ENCODE measurements at regions not wholly inside any gene's neighbourhood (a gene's known extent, or its start where the extent isn't known, plus 50 kb on each side); places are given as distances from the start of the nearest gene placed in this dataset.

DNA sequence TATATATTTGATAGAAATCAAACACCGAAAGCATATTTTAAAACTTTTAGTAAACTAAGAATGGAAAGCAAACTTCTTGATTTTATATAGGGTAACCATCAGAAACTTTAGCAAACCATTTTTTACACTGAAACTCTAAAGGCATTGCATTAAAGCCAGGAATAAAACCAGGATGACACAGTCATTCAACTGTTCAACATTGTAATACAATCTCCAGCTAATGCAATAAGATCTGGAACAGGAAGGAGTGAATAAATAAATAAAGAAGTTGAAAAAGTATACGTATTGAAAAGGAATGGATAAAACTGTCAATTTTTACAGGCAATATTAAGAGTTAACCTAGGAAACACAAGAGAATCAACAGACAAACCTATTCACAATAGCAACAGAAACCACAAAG lies 181.9 kb upstream of the TTC14 start:
- no peak for TF ChIP-seq MAX (IDR thresholded peaks at IDR 0.05)
- no peak for TF ChIP-seq TCF12 (IDR thresholded peaks at IDR 0.05; ENCODE audit: low read depth)
- TF ChIP-seq YY1 (IDR thresholded peaks at IDR 0.05; ENCODE audit: low read depth): no peak
- TF ChIP-seq CEBPB (IDR thresholded peaks at IDR 0.05): no peak
- no peak for TF ChIP-seq EGR1 (IDR thresholded peaks at IDR 0.05)
- TF ChIP-seq FOXM1 (IDR thresholded peaks at IDR 0.05; ENCODE audit: borderline replicate concordance, low read depth): no peak
- TF ChIP-seq, protein P1, sequence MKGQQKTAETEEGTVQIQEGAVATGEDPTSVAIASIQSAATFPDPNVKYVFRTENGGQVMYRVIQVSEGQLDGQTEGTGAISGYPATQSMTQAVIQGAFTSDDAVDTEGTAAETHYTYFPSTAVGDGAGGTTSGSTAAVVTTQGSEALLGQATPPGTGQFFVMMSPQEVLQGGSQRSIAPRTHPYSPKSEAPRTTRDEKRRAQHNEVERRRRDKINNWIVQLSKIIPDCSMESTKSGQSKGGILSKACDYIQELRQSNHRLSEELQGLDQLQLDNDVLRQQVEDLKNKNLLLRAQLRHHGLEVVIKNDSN (IDR thresholded peaks at IDR 0.05): no peak
- TF ChIP-seq RAD21 (IDR thresholded peaks at IDR 0.05; ENCODE audit: low read depth): no peak
- TF ChIP-seq TAF1 (IDR thresholded peaks at IDR 0.05; ENCODE audit: low read depth): no peak
- TF ChIP-seq EP300 (IDR thresholded peaks at IDR 0.05; ENCODE audit: borderline replicate concordance): no peak
- no peak for TF ChIP-seq NFIC (IDR thresholded peaks at IDR 0.05)
- no peak for TF ChIP-seq TEAD4 (IDR thresholded peaks at IDR 0.05)
- no peak for TF ChIP-seq CREB1 (IDR thresholded peaks at IDR 0.05; ENCODE audit: low read depth)
- no peak for TF ChIP-seq ZBTB7A (IDR thresholded peaks at IDR 0.05; ENCODE audit: low read depth)
- TF ChIP-seq, protein P2, sequence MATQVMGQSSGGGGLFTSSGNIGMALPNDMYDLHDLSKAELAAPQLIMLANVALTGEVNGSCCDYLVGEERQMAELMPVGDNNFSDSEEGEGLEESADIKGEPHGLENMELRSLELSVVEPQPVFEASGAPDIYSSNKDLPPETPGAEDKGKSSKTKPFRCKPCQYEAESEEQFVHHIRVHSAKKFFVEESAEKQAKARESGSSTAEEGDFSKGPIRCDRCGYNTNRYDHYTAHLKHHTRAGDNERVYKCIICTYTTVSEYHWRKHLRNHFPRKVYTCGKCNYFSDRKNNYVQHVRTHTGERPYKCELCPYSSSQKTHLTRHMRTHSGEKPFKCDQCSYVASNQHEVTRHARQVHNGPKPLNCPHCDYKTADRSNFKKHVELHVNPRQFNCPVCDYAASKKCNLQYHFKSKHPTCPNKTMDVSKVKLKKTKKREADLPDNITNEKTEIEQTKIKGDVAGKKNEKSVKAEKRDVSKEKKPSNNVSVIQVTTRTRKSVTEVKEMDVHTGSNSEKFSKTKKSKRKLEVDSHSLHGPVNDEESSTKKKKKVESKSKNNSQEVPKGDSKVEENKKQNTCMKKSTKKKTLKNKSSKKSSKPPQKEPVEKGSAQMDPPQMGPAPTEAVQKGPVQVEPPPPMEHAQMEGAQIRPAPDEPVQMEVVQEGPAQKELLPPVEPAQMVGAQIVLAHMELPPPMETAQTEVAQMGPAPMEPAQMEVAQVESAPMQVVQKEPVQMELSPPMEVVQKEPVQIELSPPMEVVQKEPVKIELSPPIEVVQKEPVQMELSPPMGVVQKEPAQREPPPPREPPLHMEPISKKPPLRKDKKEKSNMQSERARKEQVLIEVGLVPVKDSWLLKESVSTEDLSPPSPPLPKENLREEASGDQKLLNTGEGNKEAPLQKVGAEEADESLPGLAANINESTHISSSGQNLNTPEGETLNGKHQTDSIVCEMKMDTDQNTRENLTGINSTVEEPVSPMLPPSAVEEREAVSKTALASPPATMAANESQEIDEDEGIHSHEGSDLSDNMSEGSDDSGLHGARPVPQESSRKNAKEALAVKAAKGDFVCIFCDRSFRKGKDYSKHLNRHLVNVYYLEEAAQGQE (IDR thresholded peaks at IDR 0.05; ENCODE audit: low read depth): no peak

DNA sequence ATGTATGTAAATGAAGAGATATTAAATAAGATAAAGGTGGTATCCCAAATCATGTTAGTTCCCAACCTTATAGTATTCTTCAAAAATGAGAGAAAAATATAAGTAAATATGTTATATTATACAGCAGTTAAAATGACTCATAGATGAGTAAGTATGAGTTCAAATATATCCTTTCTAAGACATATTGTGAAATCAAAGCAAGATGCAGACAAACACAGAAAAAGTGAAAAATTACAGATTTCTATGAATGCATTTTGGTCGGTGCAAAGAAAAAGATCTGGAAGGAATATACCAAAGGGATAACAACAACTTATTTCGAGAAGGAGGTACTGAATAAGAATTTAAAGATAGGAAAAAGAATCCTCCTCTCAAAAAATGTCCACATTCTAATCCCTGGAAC lies 181.2 kb upstream of the TTC14 start:
- TF ChIP-seq CREB1 (IDR thresholded peaks at IDR 0.05; ENCODE audit: low read depth) (no peak), RAD21 (IDR thresholded peaks at IDR 0.05; ENCODE audit: low read depth) (no peak), EP300 (IDR thresholded peaks at IDR 0.05; ENCODE audit: borderline replicate concordance) (no peak), YY1 (IDR thresholded peaks at IDR 0.05; ENCODE audit: low read depth) (no peak), TCF12 (IDR thresholded peaks at IDR 0.05; ENCODE audit: low read depth) (no peak), ZBTB7A (IDR thresholded peaks at IDR 0.05; ENCODE audit: low read depth) (no peak), EGR1 (IDR thresholded peaks at IDR 0.05) (no peak), TAF1 (IDR thresholded peaks at IDR 0.05; ENCODE audit: low read depth) (no peak), FOXM1 (IDR thresholded peaks at IDR 0.05; ENCODE audit: borderline replicate concordance, low read depth) (no peak), CEBPB (IDR thresholded peaks at IDR 0.05) (no peak), MAX (IDR thresholded peaks at IDR 0.05) (no peak), TEAD4 (IDR thresholded peaks at IDR 0.05) (no peak)
- TF ChIP-seq, protein P1 (IDR thresholded peaks at IDR 0.05): no peak
- TF ChIP-seq, protein P2 (IDR thresholded peaks at IDR 0.05; ENCODE audit: low read depth): no peak

GRCh38 chr3:180421221-180421620 lies 180.7 kb upstream of the TTC14 start:
- TF ChIP-seq TAF1 (IDR thresholded peaks at IDR 0.05; ENCODE audit: low read depth): no peak
- TF ChIP-seq CREB1 (IDR thresholded peaks at IDR 0.05; ENCODE audit: low read depth): no peak
- TF ChIP-seq, protein P2 (IDR thresholded peaks at IDR 0.05; ENCODE audit: low read depth): no peak
- TF ChIP-seq EP300 (IDR thresholded peaks at IDR 0.05; ENCODE audit: borderline replicate concordance): no peak
- TF ChIP-seq TEAD4 (IDR thresholded peaks at IDR 0.05): no peak
- TF ChIP-seq YY1 (IDR thresholded peaks at IDR 0.05; ENCODE audit: low read depth): no peak

DNA sequence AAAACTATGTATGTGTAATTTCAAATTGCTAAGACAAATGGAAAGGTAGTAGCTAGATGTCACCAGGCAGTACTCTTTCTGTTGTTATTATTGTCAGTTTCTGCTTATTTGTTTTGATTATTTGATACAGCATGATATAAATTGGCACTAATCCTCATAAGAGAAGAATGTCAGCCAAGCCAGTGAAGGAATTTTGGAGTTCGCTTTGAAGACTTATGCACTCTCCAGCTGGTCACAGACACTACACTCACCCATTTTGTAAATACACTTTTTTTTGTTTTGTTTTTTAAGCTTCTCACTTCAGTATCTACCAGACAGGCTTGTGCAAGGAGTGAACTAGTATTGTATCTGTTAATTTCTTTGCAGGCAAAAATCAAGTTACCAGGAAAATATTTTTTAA lies 180.2 kb upstream of the TTC14 start:
- TF ChIP-seq EGR1 (IDR thresholded peaks at IDR 0.05) (no peak), EP300 (IDR thresholded peaks at IDR 0.05; ENCODE audit: borderline replicate concordance) (no peak), ZBTB7A (IDR thresholded peaks at IDR 0.05; ENCODE audit: low read depth) (no peak), TAF1 (IDR thresholded peaks at IDR 0.05; ENCODE audit: low read depth) (no peak), NFIC (IDR thresholded peaks at IDR 0.05) (no peak), YY1 (IDR thresholded peaks at IDR 0.05; ENCODE audit: low read depth) (no peak), CREB1 (IDR thresholded peaks at IDR 0.05; ENCODE audit: low read depth) (no peak), RAD21 (IDR thresholded peaks at IDR 0.05; ENCODE audit: low read depth) (no peak)
- TF ChIP-seq, protein P2 (IDR thresholded peaks at IDR 0.05; ENCODE audit: low read depth): no peak
- TF ChIP-seq, protein P1 (IDR thresholded peaks at IDR 0.05): no peak

Data from Ishikawa (cell line).